ENCODE measurements at regions not wholly inside any gene's neighbourhood (a gene's known extent, or its start where the extent isn't known, plus 50 kb on each side); places are given as distances from the start of the nearest gene placed in this dataset.

DNA sequence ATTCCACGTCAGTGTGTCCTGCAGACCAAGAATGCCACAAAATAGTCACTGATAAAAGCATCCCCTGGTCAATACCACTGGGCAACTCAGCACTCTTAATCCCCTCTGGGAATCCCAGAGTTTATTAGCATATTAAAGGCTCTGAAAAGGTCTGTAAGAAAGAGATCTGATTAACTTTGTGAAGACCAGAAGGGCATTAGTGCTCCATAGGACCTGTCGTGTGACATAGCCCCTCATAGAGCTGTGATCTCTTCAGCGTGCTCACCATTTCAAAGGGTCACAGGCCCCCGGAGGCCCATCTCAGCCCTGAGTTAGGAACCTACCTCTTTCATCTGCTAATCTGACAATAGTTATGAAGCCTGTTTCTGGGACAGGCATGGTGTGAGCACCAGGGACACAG, 299.2 kb downstream of the MN1 start:
- peaks cover 8% of the 10 kb centered on the region for H3K4me1 ChIP-seq
- no peak overlapping the region for H3K27ac ChIP-seq
- TF ChIP-seq, protein P1, sequence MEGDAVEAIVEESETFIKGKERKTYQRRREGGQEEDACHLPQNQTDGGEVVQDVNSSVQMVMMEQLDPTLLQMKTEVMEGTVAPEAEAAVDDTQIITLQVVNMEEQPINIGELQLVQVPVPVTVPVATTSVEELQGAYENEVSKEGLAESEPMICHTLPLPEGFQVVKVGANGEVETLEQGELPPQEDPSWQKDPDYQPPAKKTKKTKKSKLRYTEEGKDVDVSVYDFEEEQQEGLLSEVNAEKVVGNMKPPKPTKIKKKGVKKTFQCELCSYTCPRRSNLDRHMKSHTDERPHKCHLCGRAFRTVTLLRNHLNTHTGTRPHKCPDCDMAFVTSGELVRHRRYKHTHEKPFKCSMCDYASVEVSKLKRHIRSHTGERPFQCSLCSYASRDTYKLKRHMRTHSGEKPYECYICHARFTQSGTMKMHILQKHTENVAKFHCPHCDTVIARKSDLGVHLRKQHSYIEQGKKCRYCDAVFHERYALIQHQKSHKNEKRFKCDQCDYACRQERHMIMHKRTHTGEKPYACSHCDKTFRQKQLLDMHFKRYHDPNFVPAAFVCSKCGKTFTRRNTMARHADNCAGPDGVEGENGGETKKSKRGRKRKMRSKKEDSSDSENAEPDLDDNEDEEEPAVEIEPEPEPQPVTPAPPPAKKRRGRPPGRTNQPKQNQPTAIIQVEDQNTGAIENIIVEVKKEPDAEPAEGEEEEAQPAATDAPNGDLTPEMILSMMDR (IDR thresholded peaks at IDR 0.05), result no peak
- no peak for TF ChIP-seq EP300 (IDR thresholded peaks at IDR 0.05)
- TF ChIP-seq POLR2AphosphoS5 (IDR thresholded peaks at IDR 0.05), result no peak
- TF ChIP-seq POLR2A (IDR thresholded peaks at IDR 0.05), result no peak
- no peak for DNase-seq (ENCODE audit: low spot score in 2 of 2)
- H3K27me3 ChIP-seq, result no peaks in the 10 kb centered on the region
- H3K4me3 ChIP-seq, result no peak overlapping the region
- no peaks in the 10 kb centered on the region for H3K36me3 ChIP-seq
- 90% methylated on average over 4 of the region's 4 CpGs for WGBS
- H3K9me3 ChIP-seq, result no peaks in the 10 kb centered on the region

- no peak for TF ChIP-seq POLR2A (IDR thresholded peaks at IDR 0.05)
- no peak for TF ChIP-seq EP300 (IDR thresholded peaks at IDR 0.05)
- no peak for TF ChIP-seq POLR2AphosphoS5 (IDR thresholded peaks at IDR 0.05)
- TF ChIP-seq, protein P1 (IDR thresholded peaks at IDR 0.05), result no peak
- Histone ChIP-seq H3K27me3 (no peaks in the 10 kb centered on the region), H3K4me1 (peaks cover 9% of the 10 kb centered on the region), H3K9me3 (no peaks in the 10 kb centered on the region), H3K36me3 (no peaks in the 10 kb centered on the region), H3K4me3 (no peak overlapping the region), H3K27ac (no peak overlapping the region)
- no peak for DNase-seq (ENCODE audit: low spot score in 2 of 2)
- WGBS, result 77% methylated on average over 11 of the region's 18 CpGs
Measured at GRCh38 chr22:27504360-27505253, 296.9 kb downstream of the MN1 start.

GRCh38 chr22:27507111-27507611, 294.4 kb downstream of the MN1 start:
- Histone ChIP-seq H3K9me3 (no peaks in the 10 kb centered on the region), H3K4me3 (no peak overlapping the region), H3K27ac (no peak overlapping the region), H3K36me3 (no peaks in the 10 kb centered on the region), H3K27me3 (no peaks in the 10 kb centered on the region), H3K4me1 (peaks cover 20% of the 10 kb centered on the region)
- WGBS, result 11% methylated on average over 2 of the region's 2 CpGs
- TF ChIP-seq POLR2A (IDR thresholded peaks at IDR 0.05) (no peak), EP300 (IDR thresholded peaks at IDR 0.05) (no peak), POLR2AphosphoS5 (IDR thresholded peaks at IDR 0.05) (no peak)
- TF ChIP-seq, protein P1 (IDR thresholded peaks at IDR 0.05), result no peak
- no peak for DNase-seq (ENCODE audit: low spot score in 2 of 2)

- 65% methylated on average over 4 of the region's 4 CpGs for WGBS
- Histone ChIP-seq H3K27ac (no peak overlapping the region), H3K27me3 (no peaks in the 10 kb centered on the region), H3K4me3 (no peak overlapping the region), H3K4me1 (peaks cover 28% of the 10 kb centered on the region), H3K36me3 (no peaks in the 10 kb centered on the region), H3K9me3 (no peaks in the 10 kb centered on the region)
- DNase-seq (ENCODE audit: low spot score in 2 of 2), result no peak
- TF ChIP-seq POLR2A (IDR thresholded peaks at IDR 0.05) (no peak), EP300 (IDR thresholded peaks at IDR 0.05) (no peak), POLR2AphosphoS5 (IDR thresholded peaks at IDR 0.05) (no peak)
- TF ChIP-seq, protein P1 (IDR thresholded peaks at IDR 0.05), result no peak
Measured at GRCh38 chr22:27507935-27508526, 293.5 kb downstream of the MN1 start.

All from suprapubic skin (tissue), 4 donors.